ENCODE measurements at regions not wholly inside any gene's neighbourhood (a gene's known extent, or its start where the extent isn't known, plus 50 kb on each side); places are given as distances from the start of the nearest gene placed in this dataset.

DNA sequence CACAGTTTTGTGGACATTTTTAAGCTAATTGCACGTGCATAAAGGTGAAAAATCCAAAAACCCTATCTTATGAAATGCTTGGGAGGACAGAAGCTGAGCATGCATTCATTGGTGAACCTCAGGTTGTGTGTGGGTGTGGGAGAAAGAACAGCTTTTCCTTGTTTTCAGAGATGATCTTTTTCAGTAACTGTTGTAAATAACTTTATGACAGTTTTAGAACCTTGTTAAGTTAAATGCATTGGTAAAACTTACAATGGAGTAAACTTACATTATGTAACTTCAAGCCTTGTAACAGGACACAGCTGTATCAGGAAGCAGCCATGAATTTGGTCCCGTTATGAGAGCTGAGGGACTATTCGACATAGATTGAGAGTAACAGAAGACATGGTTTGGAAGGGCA, 587.4 kb downstream of the GALC start:
- Mint-ChIP-seq H3K4me1 (peaks cover 45% of the 10 kb centered on the region), H3K4me3 (no peak overlapping the region), H3K36me3 (ENCODE audit: low read depth) (peaks cover 3% of the 10 kb centered on the region), H3K9me3 (no peaks in the 10 kb centered on the region), H3K27me3 (ENCODE audit: insufficient read depth) (no peaks in the 10 kb centered on the region), H3K27ac (no peak overlapping the region)
- DNase-seq = no peak
- 78 to 81% methylated on average over 3 of the region's 3 CpGs for WGBS, 2 experiments (ENCODE audit: insufficient coverage in 1 of 2, insufficient read length in 1 of 2)
- Histone ChIP-seq H3K4me1 (ENCODE audit: control insufficient read depth, insufficient read depth, low read length) (peaks cover 33% of the 10 kb centered on the region), H3K9me3 (ENCODE audit: control insufficient read depth, low read length) (no peaks in the 10 kb centered on the region), H3K4me3 (ENCODE audit: low read length) (no peak overlapping the region), H3K36me3 (ENCODE audit: control insufficient read depth, insufficient read depth, low read length) (no peaks in the 10 kb centered on the region), H3K9ac (ENCODE audit: extremely low read depth, low read length, poor library complexity, severe bottlenecking) (no peak overlapping the region), H3K27ac (ENCODE audit: low read depth, low read length) (no peak overlapping the region), H3K27me3 (ENCODE audit: control insufficient read depth, insufficient read depth, low read length, poor library complexity, severe bottlenecking) (no peaks in the 10 kb centered on the region)
- no peak for TF ChIP-seq CTCF (conservative IDR thresholded peaks at IDR 0.05)

- no peak overlapping the region for H3K27ac ChIP-seq (ENCODE audit: low read depth, low read length)
- H3K27me3 ChIP-seq (ENCODE audit: control insufficient read depth, insufficient read depth, low read length, poor library complexity, severe bottlenecking) = no peaks in the 10 kb centered on the region
- H3K4me3 Mint-ChIP-seq = no peak overlapping the region
- no peak for DNase-seq
- H3K4me3 ChIP-seq (ENCODE audit: low read length) = no peak overlapping the region
- H3K9me3 Mint-ChIP-seq = no peaks in the 10 kb centered on the region
- no peaks in the 10 kb centered on the region for H3K36me3 Mint-ChIP-seq (ENCODE audit: low read depth)
- peaks cover 10% of the 10 kb centered on the region for H3K4me1 Mint-ChIP-seq
- TF ChIP-seq CTCF (conservative IDR thresholded peaks at IDR 0.05) = no peak
- no peak overlapping the region for H3K9ac ChIP-seq (ENCODE audit: extremely low read depth, low read length, poor library complexity, severe bottlenecking)
- 92% methylated on average over 4 of the region's 4 CpGs; no CpG with 5 or more reads in 1 of the 2 experiments for WGBS, 2 experiments (ENCODE audit: insufficient coverage in 1 of 2, insufficient read length in 1 of 2)
- peaks cover 5% of the 10 kb centered on the region for H3K4me1 ChIP-seq (ENCODE audit: control insufficient read depth, insufficient read depth, low read length)
- no peaks in the 10 kb centered on the region for H3K9me3 ChIP-seq (ENCODE audit: control insufficient read depth, low read length)
- no peak overlapping the region for H3K27ac Mint-ChIP-seq
- no peaks in the 10 kb centered on the region for H3K36me3 ChIP-seq (ENCODE audit: control insufficient read depth, insufficient read depth, low read length)
- no peaks in the 10 kb centered on the region for H3K27me3 Mint-ChIP-seq (ENCODE audit: insufficient read depth)
These were observed 595.5 kb downstream of the GALC start for GRCh38 chr14:87397499-87397898.

- Histone ChIP-seq H3K9ac (ENCODE audit: extremely low read depth, low read length, poor library complexity, severe bottlenecking) (no peak overlapping the region), H3K4me1 (ENCODE audit: control insufficient read depth, insufficient read depth, low read length) (no peaks in the 10 kb centered on the region), H3K4me3 (ENCODE audit: low read length) (no peak overlapping the region), H3K36me3 (ENCODE audit: control insufficient read depth, insufficient read depth, low read length) (no peaks in the 10 kb centered on the region), H3K27ac (ENCODE audit: low read depth, low read length) (no peak overlapping the region), H3K27me3 (ENCODE audit: control insufficient read depth, insufficient read depth, low read length, poor library complexity, severe bottlenecking) (no peaks in the 10 kb centered on the region), H3K9me3 (ENCODE audit: control insufficient read depth, low read length) (no peaks in the 10 kb centered on the region)
- 95 to 98% methylated on average over 4 of the region's 5 CpGs for WGBS, 2 experiments (ENCODE audit: insufficient coverage in 1 of 2, insufficient read length in 1 of 2)
- no peaks in the 10 kb centered on the region for H3K36me3 Mint-ChIP-seq (ENCODE audit: low read depth)
- DNase-seq = no peak
- TF ChIP-seq CTCF (conservative IDR thresholded peaks at IDR 0.05) = no peak
- H3K27ac Mint-ChIP-seq = no peak overlapping the region
- H3K4me1 Mint-ChIP-seq = peaks cover 10% of the 10 kb centered on the region
- no peak overlapping the region for H3K4me3 Mint-ChIP-seq
- H3K27me3 Mint-ChIP-seq (ENCODE audit: insufficient read depth) = no peaks in the 10 kb centered on the region
- H3K9me3 Mint-ChIP-seq = no peaks in the 10 kb centered on the region
These were observed 601.9 kb downstream of the GALC start for GRCh38 chr14:87391066-87391465.

All from endodermal cell (in vitro differentiated cells).